Stomach (tissue), 8 donors: ENCODE measurements at regions not wholly inside any gene's neighbourhood (a gene's known extent, or its start where the extent isn't known, plus 50 kb on each side); places are given as distances from the start of the nearest gene placed in this dataset.

ENCODE experiments used
- DNase-seq, 2 donors: peaks; one replicate each; pipeline versions ENCODE4 v3.0.0 to v3.0.0-alpha.2; 2013 to 2019
- H3K27ac ChIP-seq, 5 donors: fragments of 200-600 bp in 4 of 5; sonication (generic) in 4 of 5; one replicate each; pipeline ENCODE4 v1.5.1; 2013 to 2019; ENCODE audit warnings: mild to moderate bottlenecking in 1 of 5, moderate library complexity in 1 of 5
- H3K27me3 ChIP-seq, 3 donors: fragments of 200-600 bp; sonication (generic); one replicate each; pipeline ENCODE4 v1.5.1; 2017 to 2019; ENCODE audit warnings: mixed run types in 1 of 3
- H3K36me3 ChIP-seq, 4 donors: fragments of 200-600 bp; sonication (generic); 1 replicate in 3 of 4; 2 replicates in 1 of 4; pipeline ENCODE4 v1.5.1; 2016 to 2019
- H3K4me1 ChIP-seq, 4 donors: fragments of 200-600 bp; sonication (generic); one replicate each; pipeline ENCODE4 v1.5.1; 2016 to 2019
- H3K4me3 ChIP-seq, 4 donors: fragments of 200-600 bp; sonication (generic) in 3 of 4; one replicate each; pipeline ENCODE4 v1.5.1; 2016 to 2019; ENCODE audit warnings: mild to moderate bottlenecking in 1 of 4
- H3K9me3 ChIP-seq, 4 donors: fragments of 200-600 bp; sonication (generic); one replicate each; pipeline ENCODE4 v1.5.1; 2016 to 2019
- CTCF ChIP-seq, 7 experiments: fragments of 450-650 bp in 4 of 7; fragments of 200-600 bp in 3 of 7; sonication (generic) in 3 of 7; IDR thresholded peaks; one replicate each; pipeline ENCODE4 v1.5.1; 2016 to 2019; ENCODE audit warnings: antibody characterized with exemption in 7 of 7, control low read depth in 2 of 7, mild to moderate bottlenecking in 1 of 7
- EP300 ChIP-seq: sonication (generic); formaldehyde crosslinking; IDR thresholded peaks from one replicate; pipeline ENCODE4 v1.6.1; 2017; ENCODE audit warnings: antibody characterized with exemption
- POLR2A ChIP-seq, 4 donors: fragments of 450-650 bp; IDR thresholded peaks; one replicate each; pipeline ENCODE4 v1.6.1; 2016; ENCODE audit warnings: antibody characterized with exemption in 4 of 4, control low read depth in 2 of 4, mild to moderate bottlenecking in 1 of 4, moderate library complexity in 1 of 4
- POLR2AphosphoS5 ChIP-seq, 3 donors: sonication (generic); formaldehyde crosslinking; IDR thresholded peaks; one replicate each; pipeline ENCODE4 v1.6.1; 2016; ENCODE audit warnings: antibody characterized with exemption in 3 of 3
- WGBS, 5 donors: extraction: QIAGEN DNeasy Blood & Tissue Kit in 3 of 5; methylation state at CpG; one replicate each; pipeline versions ENCODE4 v1.1.5 to v1.1.7; 2013 to 2018; 5-methylcytosine and 5-hydroxymethylcytosine counted together
- intact Hi-C: fragments of 100-400 bp; cut with DNase I; formaldehyde crosslinking; loops from one replicate; pipeline ENCODE4 v1.15.1; 2023; ENCODE audit warnings: low total_unique reads
- donor health status: healthy with polysubstance abuse.
- donor health status: Bipolar disorder and iron deficiency.
- donor health status: healthy.

- no peaks in the 10 kb centered on the region for H3K9me3 ChIP-seq
- intact Hi-C loops = no loop called here
- TF ChIP-seq POLR2A (IDR thresholded peaks at IDR 0.05) = no peak
- TF ChIP-seq CTCF (IDR thresholded peaks at IDR 0.05) = no peak
- TF ChIP-seq EP300 = no peak
- no peak for TF ChIP-seq POLR2AphosphoS5 (IDR thresholded peaks at IDR 0.05)
- peaks cover 0 to 1% (median 0%) of the 10 kb centered on the region in 4 donors for H3K4me1 ChIP-seq
- H3K27me3 ChIP-seq = no peaks in the 10 kb centered on the region
- 62 to 88% (median 82%) methylated on average over 5 to 6 of the region's 6 CpGs for WGBS, 5 donors
- H3K36me3 ChIP-seq = no peaks in the 10 kb centered on the region
- no peak for DNase-seq
- H3K27ac ChIP-seq = no peak overlapping the region
- no peak overlapping the region for H3K4me3 ChIP-seq
Observed at GRCh38 chr11:119897576-119897975, 168.6 kb upstream of the NECTIN1 start.

- intact Hi-C loops = no loop called here
- H3K4me1 ChIP-seq = no peaks in the 10 kb centered on the region
- no peaks in the 10 kb centered on the region for H3K36me3 ChIP-seq
- peaks cover 0 to 5% (median 0%) of the 10 kb centered on the region in 3 donors for H3K27me3 ChIP-seq
- no peak overlapping the region for H3K27ac ChIP-seq
- H3K4me3 ChIP-seq = no peak overlapping the region
- no peaks in the 10 kb centered on the region for H3K9me3 ChIP-seq
- WGBS, 5 donors = 47 to 89% (median 60%) methylated on average over 2 of the region's 2 CpGs
- TF ChIP-seq EP300 (no peak), POLR2AphosphoS5 (IDR thresholded peaks at IDR 0.05) (no peak), CTCF (IDR thresholded peaks at IDR 0.05) (no peak), POLR2A (IDR thresholded peaks at IDR 0.05) (no peak)
- no peak for DNase-seq
Observed at GRCh38 chr11:119897046-119897440, 168.0 kb upstream of the NECTIN1 start.

GRCh38 chr11:119896387-119897045, 167.5 kb upstream of the NECTIN1 start:
- intact Hi-C loops = no loop called here
- H3K27me3 ChIP-seq = peaks cover 0 to 10% (median 0%) of the 10 kb centered on the region in 3 donors
- no peaks in the 10 kb centered on the region for H3K36me3 ChIP-seq
- no peaks in the 10 kb centered on the region for H3K4me1 ChIP-seq
- H3K9me3 ChIP-seq = no peaks in the 10 kb centered on the region
- H3K4me3 ChIP-seq = no peak overlapping the region
- no peak for DNase-seq
- WGBS, 5 donors = 76 to 86% (median 82%) methylated on average over 8 of the region's 8 CpGs
- no peak for TF ChIP-seq POLR2A (IDR thresholded peaks at IDR 0.05)
- no peak for TF ChIP-seq EP300
- no peak for TF ChIP-seq CTCF (IDR thresholded peaks at IDR 0.05)
- no peak for TF ChIP-seq POLR2AphosphoS5 (IDR thresholded peaks at IDR 0.05)
- H3K27ac ChIP-seq = no peak overlapping the region

- WGBS, 5 donors = 59 to 81% (median 72%) methylated on average over 1 of the region's 1 CpG
- Histone ChIP-seq H3K36me3 (no peaks in the 10 kb centered on the region), H3K9me3 (no peaks in the 10 kb centered on the region), H3K4me3 (no peak overlapping the region), H3K4me1 (no peaks in the 10 kb centered on the region), H3K27ac (no peak overlapping the region), H3K27me3 (peaks cover 0 to 13% (median 0%) of the 10 kb centered on the region in 3 donors)
- no peak for DNase-seq
- intact Hi-C loops = no loop called here
- no peak for TF ChIP-seq POLR2A (IDR thresholded peaks at IDR 0.05)
- TF ChIP-seq EP300 = no peak
- TF ChIP-seq POLR2AphosphoS5 (IDR thresholded peaks at IDR 0.05) = no peak
Observed at GRCh38 chr11:119895981-119896380, 167.0 kb upstream of the NECTIN1 start.

- no peaks in the 10 kb centered on the region for H3K36me3 ChIP-seq
- no peak for DNase-seq
- WGBS, 5 donors = 89 to 96% (median 94%) methylated on average over 4 of the region's 4 CpGs
- H3K4me3 ChIP-seq = no peak overlapping the region
- no peaks in the 10 kb centered on the region for H3K9me3 ChIP-seq
- peaks cover 0 to 13% (median 0%) of the 10 kb centered on the region in 3 donors for H3K27me3 ChIP-seq
- TF ChIP-seq POLR2A (IDR thresholded peaks at IDR 0.05) (no peak), CTCF (IDR thresholded peaks at IDR 0.05) (no peak), EP300 (no peak), POLR2AphosphoS5 (IDR thresholded peaks at IDR 0.05) (no peak)
- no peaks in the 10 kb centered on the region for H3K4me1 ChIP-seq
- no peak overlapping the region for H3K27ac ChIP-seq
- intact Hi-C loops = no loop called here
Observed at GRCh38 chr11:119894916-119895315, 165.9 kb upstream of the NECTIN1 start.
